Right lobe of liver (tissue), 4 donors: ENCODE measurements at regions not wholly inside any gene's neighbourhood (a gene's known extent, or its start where the extent isn't known, plus 50 kb on each side); places are given as distances from the start of the nearest gene placed in this dataset.

Source experiments
- POLR2A ChIP-seq: fragments of 450-650 bp; IDR thresholded peaks from one replicate; pipeline ENCODE4 v1.6.1; 2017; ENCODE audit warnings: antibody characterized with exemption, mild to moderate bottlenecking
- TF ChIP-seq, protein P1 (sequence below), 4 donors: fragments of 200-600 bp in 3 of 4; fragments of 450-650 bp in 1 of 4; IDR thresholded peaks; one replicate each; pipeline versions ENCODE4 v1.5.1 to v1.8.0; 2016 to 2022; ENCODE audit warnings: antibody characterized with exemption in 4 of 4, mild to moderate bottlenecking in 2 of 4
- donor health status: DM: no; HTN: no; CAD: no.
- donor health status: DM: no; HTN: no; CAD: no.
- donor health status: DM: no; HTN: yes; CAD: no.

DNA sequence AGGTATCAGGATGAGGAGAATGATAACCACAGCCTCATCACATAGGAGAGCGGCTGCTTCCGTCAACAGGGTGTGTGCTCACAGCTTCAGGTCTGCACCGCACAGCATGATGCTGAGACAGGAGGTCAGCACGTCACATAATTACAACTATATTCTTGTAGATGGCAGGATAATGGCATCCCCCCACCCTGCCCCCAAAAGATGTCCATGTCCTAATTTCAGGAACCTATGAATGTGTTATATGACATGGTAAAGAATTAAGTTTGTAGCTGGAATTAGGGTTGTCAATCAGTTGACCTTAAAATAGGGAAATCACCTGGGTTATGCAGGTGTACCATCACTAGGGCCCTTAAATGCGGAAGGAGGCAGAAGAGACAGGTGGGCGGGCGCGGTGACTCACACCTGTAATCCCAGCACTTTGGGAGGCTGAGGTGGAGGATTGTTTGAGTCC is 73.9 kb downstream of the ARL4C start:
- TF ChIP-seq, protein P1, sequence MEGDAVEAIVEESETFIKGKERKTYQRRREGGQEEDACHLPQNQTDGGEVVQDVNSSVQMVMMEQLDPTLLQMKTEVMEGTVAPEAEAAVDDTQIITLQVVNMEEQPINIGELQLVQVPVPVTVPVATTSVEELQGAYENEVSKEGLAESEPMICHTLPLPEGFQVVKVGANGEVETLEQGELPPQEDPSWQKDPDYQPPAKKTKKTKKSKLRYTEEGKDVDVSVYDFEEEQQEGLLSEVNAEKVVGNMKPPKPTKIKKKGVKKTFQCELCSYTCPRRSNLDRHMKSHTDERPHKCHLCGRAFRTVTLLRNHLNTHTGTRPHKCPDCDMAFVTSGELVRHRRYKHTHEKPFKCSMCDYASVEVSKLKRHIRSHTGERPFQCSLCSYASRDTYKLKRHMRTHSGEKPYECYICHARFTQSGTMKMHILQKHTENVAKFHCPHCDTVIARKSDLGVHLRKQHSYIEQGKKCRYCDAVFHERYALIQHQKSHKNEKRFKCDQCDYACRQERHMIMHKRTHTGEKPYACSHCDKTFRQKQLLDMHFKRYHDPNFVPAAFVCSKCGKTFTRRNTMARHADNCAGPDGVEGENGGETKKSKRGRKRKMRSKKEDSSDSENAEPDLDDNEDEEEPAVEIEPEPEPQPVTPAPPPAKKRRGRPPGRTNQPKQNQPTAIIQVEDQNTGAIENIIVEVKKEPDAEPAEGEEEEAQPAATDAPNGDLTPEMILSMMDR (IDR thresholded peaks at IDR 0.05): no peak
- TF ChIP-seq POLR2A: no peak
